ENCODE measurements at regions not wholly inside any gene's neighbourhood (a gene's known extent, or its start where the extent isn't known, plus 50 kb on each side); places are given as distances from the start of the nearest gene placed in this dataset.

GRCh38 chr6:166692723-166693302 is 65.8 kb upstream of the RPS6KA2 start:
- no peak for DNase-seq
- no peaks in the 10 kb centered on the region for H3K4me1 ChIP-seq (ENCODE audit: insufficient read depth, low read length)
- no peaks in the 10 kb centered on the region for H3K9me3 ChIP-seq (ENCODE audit: low read length)
- H3K4me3 Mint-ChIP-seq, result no peak overlapping the region
- H3K36me3 ChIP-seq (ENCODE audit: insufficient read depth, low read length), result no peaks in the 10 kb centered on the region
- H3K4me3 ChIP-seq (ENCODE audit: low read length), result no peak overlapping the region
- no peaks in the 10 kb centered on the region for H3K36me3 Mint-ChIP-seq
- H3K9me3 Mint-ChIP-seq, result no peaks in the 10 kb centered on the region
- CTCF ChIA-PET, result no interaction called here
- POLR2A ChIA-PET, result no interaction called here
- peaks cover 3 to 8% of the 10 kb centered on the region in 2 donors for H3K27me3 Mint-ChIP-seq
- no peaks in the 10 kb centered on the region for H3K27me3 ChIP-seq (ENCODE audit: insufficient read depth, low read length, poor library complexity, severe bottlenecking)
- H3K27ac Mint-ChIP-seq, result no peak overlapping the region
- H3K4me1 Mint-ChIP-seq, result no peaks in the 10 kb centered on the region
- H3K27ac ChIP-seq (ENCODE audit: low read depth, low read length), result no peak overlapping the region

GRCh38 chr6:166691746-166692145 is 64.7 kb upstream of the RPS6KA2 start:
- Histone ChIP-seq H3K4me1 (ENCODE audit: insufficient read depth, low read length) (no peaks in the 10 kb centered on the region), H3K4me3 (ENCODE audit: low read length) (no peak overlapping the region), H3K27ac (ENCODE audit: low read depth, low read length) (no peak overlapping the region), H3K36me3 (ENCODE audit: insufficient read depth, low read length) (no peaks in the 10 kb centered on the region), H3K9me3 (ENCODE audit: low read length) (no peaks in the 10 kb centered on the region), H3K27me3 (ENCODE audit: insufficient read depth, low read length, poor library complexity, severe bottlenecking) (no peaks in the 10 kb centered on the region)
- no peak overlapping the region for H3K4me3 Mint-ChIP-seq
- no peaks in the 10 kb centered on the region for H3K4me1 Mint-ChIP-seq
- H3K36me3 Mint-ChIP-seq, result no peaks in the 10 kb centered on the region
- ChIA-PET POLR2A (no interaction called here), CTCF (no interaction called here)
- H3K9me3 Mint-ChIP-seq, result no peaks in the 10 kb centered on the region
- peaks cover 3 to 15% of the 10 kb centered on the region in 2 donors for H3K27me3 Mint-ChIP-seq
- H3K27ac Mint-ChIP-seq, result no peak overlapping the region
- no peak for DNase-seq

GRCh38 chr6:166691199-166691598 is 64.1 kb upstream of the RPS6KA2 start:
- H3K27me3 Mint-ChIP-seq, result peaks cover 3 to 15% of the 10 kb centered on the region in 2 donors
- H3K4me1 Mint-ChIP-seq, result no peaks in the 10 kb centered on the region
- no peak overlapping the region for H3K27ac ChIP-seq (ENCODE audit: low read depth, low read length)
- no peaks in the 10 kb centered on the region for H3K9me3 Mint-ChIP-seq
- H3K27ac Mint-ChIP-seq, result no peak overlapping the region
- no peaks in the 10 kb centered on the region for H3K4me1 ChIP-seq (ENCODE audit: insufficient read depth, low read length)
- no peaks in the 10 kb centered on the region for H3K9me3 ChIP-seq (ENCODE audit: low read length)
- no peak for DNase-seq
- H3K4me3 ChIP-seq (ENCODE audit: low read length), result no peak overlapping the region
- H3K36me3 ChIP-seq (ENCODE audit: insufficient read depth, low read length), result no peaks in the 10 kb centered on the region
- H3K36me3 Mint-ChIP-seq, result no peaks in the 10 kb centered on the region
- no peaks in the 10 kb centered on the region for H3K27me3 ChIP-seq (ENCODE audit: insufficient read depth, low read length, poor library complexity, severe bottlenecking)
- CTCF ChIA-PET, result no interaction called here
- H3K4me3 Mint-ChIP-seq, result no peak overlapping the region
- POLR2A ChIA-PET, result no interaction called here

- Histone ChIP-seq H3K27ac (ENCODE audit: low read depth, low read length) (no peak overlapping the region), H3K9me3 (ENCODE audit: low read length) (no peaks in the 10 kb centered on the region), H3K27me3 (ENCODE audit: insufficient read depth, low read length, poor library complexity, severe bottlenecking) (no peaks in the 10 kb centered on the region), H3K36me3 (ENCODE audit: insufficient read depth, low read length) (no peaks in the 10 kb centered on the region), H3K4me3 (ENCODE audit: low read length) (no peak overlapping the region), H3K4me1 (ENCODE audit: insufficient read depth, low read length) (no peaks in the 10 kb centered on the region)
- Mint-ChIP-seq H3K9me3 (no peaks in the 10 kb centered on the region), H3K27me3 (peaks cover 4 to 17% of the 10 kb centered on the region in 2 donors), H3K4me3 (no peak overlapping the region), H3K4me1 (no peaks in the 10 kb centered on the region), H3K27ac (no peak overlapping the region), H3K36me3 (no peaks in the 10 kb centered on the region)
- CTCF ChIA-PET, result no interaction called here
- POLR2A ChIA-PET, result no interaction called here
- DNase-seq, result no peak
Observed at GRCh38 chr6:166689687-166690086, 62.6 kb upstream of the RPS6KA2 start.

- H3K4me1 ChIP-seq (ENCODE audit: insufficient read depth, low read length), result no peaks in the 10 kb centered on the region
- no peak overlapping the region for H3K27ac ChIP-seq (ENCODE audit: low read depth, low read length)
- no peak for DNase-seq
- H3K36me3 ChIP-seq (ENCODE audit: insufficient read depth, low read length), result no peaks in the 10 kb centered on the region
- CTCF ChIA-PET, result no interaction called here
- no peak overlapping the region for H3K4me3 Mint-ChIP-seq
- H3K27me3 Mint-ChIP-seq, result peaks cover 4 to 17% of the 10 kb centered on the region in 2 donors
- H3K27ac Mint-ChIP-seq, result no peak overlapping the region
- no peaks in the 10 kb centered on the region for H3K27me3 ChIP-seq (ENCODE audit: insufficient read depth, low read length, poor library complexity, severe bottlenecking)
- no peaks in the 10 kb centered on the region for H3K9me3 ChIP-seq (ENCODE audit: low read length)
- POLR2A ChIA-PET, result no interaction called here
- no peaks in the 10 kb centered on the region for H3K4me1 Mint-ChIP-seq
- no peak overlapping the region for H3K4me3 ChIP-seq (ENCODE audit: low read length)
- no peaks in the 10 kb centered on the region for H3K36me3 Mint-ChIP-seq
- H3K9me3 Mint-ChIP-seq, result no peaks in the 10 kb centered on the region
Observed at GRCh38 chr6:166688901-166689300, 61.9 kb upstream of the RPS6KA2 start.

GRCh38 chr6:166687879-166688205 is 60.8 kb upstream of the RPS6KA2 start:
- ChIA-PET CTCF (no interaction called here), POLR2A (no interaction called here)
- Histone ChIP-seq H3K4me1 (ENCODE audit: insufficient read depth, low read length) (no peaks in the 10 kb centered on the region), H3K27ac (ENCODE audit: low read depth, low read length) (no peak overlapping the region), H3K9me3 (ENCODE audit: low read length) (no peaks in the 10 kb centered on the region), H3K4me3 (ENCODE audit: low read length) (no peak overlapping the region), H3K36me3 (ENCODE audit: insufficient read depth, low read length) (no peaks in the 10 kb centered on the region), H3K27me3 (ENCODE audit: insufficient read depth, low read length, poor library complexity, severe bottlenecking) (no peaks in the 10 kb centered on the region)
- peaks cover 4 to 17% of the 10 kb centered on the region in 2 donors for H3K27me3 Mint-ChIP-seq
- no peak for DNase-seq
- no peaks in the 10 kb centered on the region for H3K9me3 Mint-ChIP-seq
- H3K4me3 Mint-ChIP-seq, result no peak overlapping the region
- H3K27ac Mint-ChIP-seq, result no peak overlapping the region
- H3K36me3 Mint-ChIP-seq, result no peaks in the 10 kb centered on the region
- H3K4me1 Mint-ChIP-seq, result no peaks in the 10 kb centered on the region

GRCh38 chr6:166687070-166687878 is 60.2 kb upstream of the RPS6KA2 start:
- ChIA-PET CTCF (no interaction called here), POLR2A (no interaction called here)
- H3K4me1 Mint-ChIP-seq, result no peaks in the 10 kb centered on the region
- H3K27ac Mint-ChIP-seq, result no peak overlapping the region
- H3K4me3 Mint-ChIP-seq, result no peak overlapping the region
- no peaks in the 10 kb centered on the region for H3K9me3 Mint-ChIP-seq
- Histone ChIP-seq H3K9me3 (ENCODE audit: low read length) (no peaks in the 10 kb centered on the region), H3K4me1 (ENCODE audit: insufficient read depth, low read length) (no peaks in the 10 kb centered on the region), H3K4me3 (ENCODE audit: low read length) (no peak overlapping the region), H3K27ac (ENCODE audit: low read depth, low read length) (no peak overlapping the region), H3K27me3 (ENCODE audit: insufficient read depth, low read length, poor library complexity, severe bottlenecking) (no peaks in the 10 kb centered on the region), H3K36me3 (ENCODE audit: insufficient read depth, low read length) (no peaks in the 10 kb centered on the region)
- no peak for DNase-seq
- peaks cover 4 to 17% of the 10 kb centered on the region in 2 donors for H3K27me3 Mint-ChIP-seq
- no peaks in the 10 kb centered on the region for H3K36me3 Mint-ChIP-seq

- no peaks in the 10 kb centered on the region for H3K27me3 ChIP-seq (ENCODE audit: insufficient read depth, low read length, poor library complexity, severe bottlenecking)
- no peak for DNase-seq
- H3K4me3 ChIP-seq (ENCODE audit: low read length), result no peak overlapping the region
- Mint-ChIP-seq H3K9me3 (no peaks in the 10 kb centered on the region), H3K4me3 (no peak overlapping the region), H3K27me3 (peaks cover 4 to 21% of the 10 kb centered on the region in 2 donors), H3K27ac (peak overlapping the region in 1 of 8 donors; percentile 67), H3K36me3 (no peaks in the 10 kb centered on the region), H3K4me1 (no peaks in the 10 kb centered on the region)
- H3K9me3 ChIP-seq (ENCODE audit: low read length), result no peaks in the 10 kb centered on the region
- no peak overlapping the region for H3K27ac ChIP-seq (ENCODE audit: low read depth, low read length)
- CTCF ChIA-PET, result no interaction called here
- H3K36me3 ChIP-seq (ENCODE audit: insufficient read depth, low read length), result no peaks in the 10 kb centered on the region
- POLR2A ChIA-PET, result no interaction called here
- no peaks in the 10 kb centered on the region for H3K4me1 ChIP-seq (ENCODE audit: insufficient read depth, low read length)
Observed at GRCh38 chr6:166686317-166686716, 59.3 kb upstream of the RPS6KA2 start.

All from CD8-positive, alpha-beta memory T cell (primary cell).